HG03354 (cell line): ENCODE measurements at regions not wholly inside any gene's neighbourhood (a gene's known extent, or its start where the extent isn't known, plus 50 kb on each side); places are given as distances from the start of the nearest gene placed in this dataset.
A peak's percentile ranks its signal among the peaks of the same experiment; 100 is the strongest.

ENCODE experiments used
- ATAC-seq: cut with Tn5 transposase; IDR thresholded peaks from one replicate; pipeline ENCODE4 v1.9.1; 2021; ENCODE audit warnings: mild to moderate bottlenecking; ENCODE audit not compliant: unreplicated experiment, poor library complexity, severe bottlenecking

GRCh38 chr1:230518511-230518910 lies 92.4 kb upstream of the PGBD5 start:
- ATAC-seq = no peak

DNA sequence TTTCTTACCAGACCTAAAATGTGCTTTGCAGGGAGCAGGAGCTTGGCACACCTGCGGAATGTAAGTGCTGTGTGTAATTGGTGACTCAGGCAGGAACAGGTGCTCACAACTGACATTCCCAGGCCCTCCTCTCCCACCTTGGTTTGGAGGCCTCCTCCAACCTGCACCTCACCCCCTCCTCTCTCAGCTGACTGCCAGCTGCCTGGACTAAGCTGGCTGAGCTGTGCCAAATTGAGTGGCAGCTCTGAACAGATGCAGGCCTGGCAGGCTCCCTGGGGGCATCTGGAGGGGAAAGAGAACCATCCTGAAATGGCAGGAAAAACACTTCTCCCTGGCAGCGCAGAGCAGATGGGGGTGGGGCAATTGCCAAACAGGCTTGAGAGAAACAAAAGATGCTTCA lies 91.7 kb upstream of the PGBD5 start:
- ATAC-seq = no peak

DNA sequence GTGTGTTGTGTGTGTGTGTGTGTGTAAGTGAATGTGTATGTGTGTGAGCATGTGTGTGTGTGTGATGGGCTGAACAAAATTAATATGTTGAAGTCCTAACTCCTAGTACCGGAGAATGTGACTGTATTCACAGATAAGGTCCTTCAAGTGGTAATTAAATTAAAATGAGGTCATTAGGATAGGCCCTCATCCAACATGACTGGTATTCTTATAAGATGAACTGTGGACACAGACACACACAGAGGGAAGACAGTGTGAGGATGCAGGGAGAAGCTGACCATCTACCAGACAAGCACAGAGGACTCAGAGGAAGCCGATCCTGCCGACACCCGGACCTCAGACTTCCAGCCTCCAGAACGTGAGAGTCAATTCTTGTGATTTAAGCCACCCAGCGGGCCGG lies 91.2 kb upstream of the PGBD5 start:
- no peak for ATAC-seq

- ATAC-seq = no peak
Observed at GRCh38 chr1:230516889-230517288, 90.8 kb upstream of the PGBD5 start.

DNA sequence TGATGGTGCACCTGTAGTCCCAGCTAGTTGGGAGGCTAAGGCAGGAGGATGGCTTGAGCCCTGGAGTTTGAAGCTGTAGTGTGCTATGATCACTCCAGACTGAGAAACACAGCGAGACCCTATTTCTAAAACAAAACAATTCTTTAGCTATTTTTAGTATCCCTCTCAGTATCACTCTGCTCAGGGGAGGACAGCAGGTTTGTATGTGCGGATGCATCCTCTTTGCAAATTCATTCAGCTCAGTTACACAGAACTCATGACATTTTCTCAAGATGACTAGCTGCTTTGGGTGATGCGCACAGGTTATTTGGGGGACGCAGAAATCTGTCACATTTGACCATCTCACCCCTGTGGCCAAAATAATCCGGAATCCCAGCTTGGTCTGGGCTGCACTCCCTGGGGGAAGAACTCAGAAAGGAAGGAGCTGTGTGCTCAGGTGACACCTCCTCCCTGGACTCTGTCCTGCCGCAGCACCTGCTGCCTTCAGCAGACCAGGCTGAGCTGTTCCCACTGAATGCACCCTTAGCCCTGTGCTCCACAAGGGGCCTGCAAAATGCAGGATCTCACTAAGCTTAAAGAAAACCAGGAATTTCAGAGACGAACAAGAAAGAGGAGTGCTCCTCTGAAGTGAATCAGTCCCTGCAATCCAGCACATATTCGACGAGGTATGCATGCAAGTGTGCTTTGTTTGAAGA lies 89.5 kb upstream of the PGBD5 start:
- ATAC-seq = no peak

- ATAC-seq = no peak
Observed at GRCh38 chr1:230510496-230510895, 84.4 kb upstream of the PGBD5 start.

DNA sequence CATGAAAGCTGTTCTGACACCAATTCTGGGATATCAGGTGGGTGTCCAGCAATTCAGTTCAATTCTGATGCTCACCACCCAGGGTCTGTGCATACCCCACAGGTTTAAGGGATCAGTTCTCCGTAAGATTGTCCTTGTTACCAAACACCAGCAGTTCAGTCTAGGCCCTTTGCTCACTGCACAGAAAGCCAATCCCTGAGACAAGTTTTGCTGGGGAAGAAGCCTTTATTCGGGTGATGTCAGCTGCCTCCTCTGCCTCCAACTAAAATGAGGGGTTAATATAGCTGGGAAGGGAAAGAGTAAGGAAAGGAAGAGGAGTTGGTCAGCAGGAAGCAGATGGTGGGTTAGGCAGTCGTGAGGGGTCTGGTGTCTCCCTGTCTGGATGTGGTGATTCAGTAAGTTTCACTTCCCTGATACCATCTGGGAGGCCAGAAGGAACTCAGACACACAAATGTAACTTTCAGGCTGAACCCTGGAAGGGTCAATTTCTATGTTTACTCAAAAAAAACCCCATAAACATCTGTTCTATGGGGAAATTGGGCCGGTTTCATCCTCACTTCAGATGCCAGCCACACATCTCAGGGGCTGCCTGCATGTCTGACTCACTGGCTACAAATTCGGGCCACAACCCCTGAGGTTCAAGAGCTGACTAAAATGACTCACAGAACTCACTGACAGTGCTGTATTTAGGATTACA lies 83.3 kb upstream of the PGBD5 start:
- peak; percentile 75 for ATAC-seq

DNA sequence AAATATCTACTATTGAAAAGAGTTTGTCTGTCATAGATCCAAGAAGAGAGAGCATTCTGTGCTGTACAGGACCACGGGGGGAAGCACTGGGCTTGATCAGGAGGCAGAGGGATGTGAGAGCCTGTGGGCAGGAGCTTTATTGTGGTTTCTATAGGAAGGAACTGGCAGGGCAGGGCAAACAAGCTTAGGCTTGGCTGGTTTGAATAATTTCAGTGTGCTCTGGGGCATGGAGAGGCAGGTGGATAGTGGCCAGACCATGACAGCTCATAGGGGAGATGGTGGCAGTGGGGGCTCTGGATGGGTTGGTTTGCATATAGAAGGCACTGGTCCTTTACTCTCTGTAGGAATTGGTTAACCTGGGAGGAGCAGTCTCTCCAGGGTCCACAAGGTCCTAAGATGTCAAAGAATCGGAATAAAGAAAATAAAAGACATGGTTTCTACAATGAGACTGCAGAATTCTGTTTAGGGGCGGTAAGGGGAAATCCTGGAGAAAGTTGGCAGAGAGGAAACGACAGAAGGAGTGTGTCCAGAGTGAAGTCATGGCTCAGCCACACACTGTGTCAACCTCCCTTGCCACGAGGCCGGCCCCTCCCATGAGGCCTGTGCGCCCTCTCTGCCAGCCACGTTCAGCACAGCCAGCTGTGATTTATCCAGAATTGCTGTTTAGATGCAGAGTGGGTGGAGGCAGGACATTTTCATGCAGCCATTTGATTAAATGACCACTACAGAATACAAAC lies 81.7 kb upstream of the PGBD5 start:
- ATAC-seq = no peak

GRCh38 chr1:230507236-230507635 lies 81.1 kb upstream of the PGBD5 start:
- no peak for ATAC-seq

DNA sequence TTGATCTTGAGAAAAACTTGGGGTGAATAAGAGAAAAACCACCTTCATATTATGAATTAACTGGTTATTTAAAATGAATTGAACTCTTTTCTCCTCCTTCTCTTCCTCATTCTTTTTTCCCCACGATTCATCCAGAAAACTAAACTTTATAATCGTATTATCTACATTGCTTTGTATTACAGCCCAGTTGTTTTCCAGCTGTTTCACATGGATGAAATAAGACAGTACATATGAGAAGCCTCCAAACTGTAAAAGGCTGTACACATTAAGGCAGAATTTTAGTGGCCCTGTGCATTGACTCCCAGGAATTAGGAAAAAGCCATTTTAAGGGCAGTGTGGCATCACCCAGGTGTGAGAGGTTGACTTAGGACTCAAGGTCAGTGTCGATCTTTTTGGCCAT lies 80.3 kb upstream of the PGBD5 start:
- ATAC-seq = no peak

DNA sequence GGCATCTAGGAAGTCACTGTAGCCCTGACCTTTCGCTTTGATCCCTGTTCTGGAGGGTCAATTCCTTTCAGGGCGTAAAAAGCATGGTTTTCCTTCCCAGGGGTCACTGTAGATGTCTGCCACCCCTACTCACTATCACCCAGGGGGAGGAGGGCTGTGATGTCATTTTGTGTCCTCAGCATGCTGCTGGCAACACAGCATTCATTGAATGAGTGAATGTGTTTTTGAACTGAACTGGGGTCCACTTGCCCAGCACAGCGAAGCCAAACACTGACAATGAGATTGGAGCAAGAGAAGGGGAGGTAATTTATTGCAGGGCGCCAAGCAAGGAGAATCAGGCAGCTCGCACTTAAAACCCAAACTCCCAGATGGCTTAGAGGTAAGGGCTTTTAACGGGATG lies 78.2 kb upstream of the PGBD5 start:
- ATAC-seq = no peak

- ATAC-seq = no peak
Observed at GRCh38 chr1:230503726-230504125, 77.6 kb upstream of the PGBD5 start.

GRCh38 chr1:230502996-230503395 lies 76.9 kb upstream of the PGBD5 start:
- ATAC-seq = no peak

DNA sequence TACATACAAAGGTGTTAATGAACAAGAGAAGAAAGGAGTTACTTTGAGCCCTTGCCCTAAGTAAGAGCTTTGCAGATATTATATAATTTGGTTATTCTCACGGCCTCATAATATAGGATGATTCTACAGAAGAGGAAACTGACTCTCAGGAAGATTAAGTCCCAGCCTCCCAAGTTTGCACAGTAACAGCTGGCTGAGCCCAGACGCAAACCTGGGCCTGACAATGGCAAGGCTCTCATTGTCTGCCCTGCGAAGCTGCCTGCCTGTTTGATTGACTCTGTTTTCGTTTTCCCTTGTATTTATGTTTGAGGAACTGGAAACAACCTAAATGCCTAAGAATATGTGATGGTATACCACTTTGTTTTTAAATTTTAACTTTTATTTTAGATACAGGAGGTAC lies 76.2 kb upstream of the PGBD5 start:
- ATAC-seq = no peak

- no peak for ATAC-seq
Observed at GRCh38 chr1:230501849-230502248, 75.7 kb upstream of the PGBD5 start.

DNA sequence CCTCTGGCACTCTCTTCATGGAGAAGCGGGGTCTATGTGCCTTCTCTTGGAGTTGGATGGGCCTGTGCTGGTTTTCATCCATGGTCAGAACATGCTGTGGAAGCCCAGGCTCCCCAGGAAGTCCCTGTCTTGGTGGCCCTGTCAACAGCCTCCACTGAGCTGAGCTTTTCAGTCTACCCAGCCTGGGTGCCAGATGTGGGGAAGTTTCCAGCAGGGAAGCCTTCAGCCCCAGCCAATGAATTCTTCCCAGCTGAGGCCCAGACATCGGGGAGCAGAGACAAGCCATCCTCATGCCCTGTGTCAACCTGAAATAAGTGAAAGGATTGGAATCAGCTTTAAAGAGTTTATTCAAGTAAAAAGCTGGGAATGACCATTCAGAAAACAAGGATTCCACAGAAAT lies 75.1 kb upstream of the PGBD5 start:
- ATAC-seq = no peak

DNA sequence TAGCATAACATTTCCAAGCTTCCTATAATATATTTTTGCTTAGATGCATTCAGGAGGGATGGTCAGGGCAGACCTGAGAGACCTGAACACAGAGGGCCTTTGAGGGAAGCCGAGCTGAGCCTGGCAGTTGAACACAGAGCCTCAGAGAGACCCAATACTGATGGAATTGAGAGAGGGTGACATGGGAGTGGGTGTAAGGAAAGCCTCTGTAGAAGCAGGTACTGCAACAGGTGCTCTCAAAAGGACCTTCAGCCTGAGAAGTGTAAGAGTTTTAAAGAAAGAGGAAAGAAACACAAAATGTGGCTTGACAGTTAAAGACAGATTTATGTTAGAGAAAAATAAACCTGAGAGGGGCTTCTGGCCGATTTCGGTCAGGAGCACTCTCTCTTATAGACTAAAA lies 73.9 kb upstream of the PGBD5 start:
- no peak for ATAC-seq

- no peak for ATAC-seq
Observed at GRCh38 chr1:230499496-230499895, 73.4 kb upstream of the PGBD5 start.

DNA sequence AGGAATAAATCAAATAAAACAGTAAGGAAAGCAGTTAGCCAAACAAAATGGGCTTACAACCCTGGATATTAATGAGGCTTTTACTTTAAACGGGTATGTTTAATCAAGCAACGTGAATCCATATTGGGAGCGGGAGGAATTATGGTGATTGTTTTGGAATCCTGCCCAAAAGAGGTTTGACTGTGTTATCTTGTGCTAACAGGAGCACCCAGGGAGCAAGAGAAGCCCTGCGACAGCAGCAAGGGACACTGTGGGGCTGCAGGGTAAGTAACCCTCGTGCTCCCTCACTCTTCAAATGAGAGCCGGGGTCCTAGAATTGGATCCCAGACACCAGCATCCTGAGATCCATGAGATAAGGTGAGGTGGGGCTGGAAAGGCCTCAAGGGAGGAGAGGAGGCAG lies 72.6 kb upstream of the PGBD5 start:
- no peak for ATAC-seq

DNA sequence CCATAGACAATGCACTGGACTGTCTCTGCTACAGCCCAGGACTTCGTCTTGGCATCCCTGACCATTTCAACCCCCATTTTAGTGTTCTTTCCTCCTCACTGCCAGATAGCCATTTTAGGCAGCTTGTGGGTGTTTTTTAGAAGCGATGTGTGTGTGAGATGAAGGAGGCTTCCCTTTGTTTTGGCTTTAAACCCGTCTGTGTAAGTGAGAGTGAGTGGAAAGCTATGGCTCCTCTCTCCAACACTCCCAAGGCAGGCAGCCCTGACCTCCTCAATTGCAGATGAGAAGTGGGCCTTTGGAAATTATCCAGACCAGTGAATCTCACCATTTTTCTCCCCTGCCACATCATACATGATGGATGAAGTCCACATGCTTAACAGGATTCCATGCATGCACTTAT lies 70.3 kb upstream of the PGBD5 start:
- no peak for ATAC-seq

GRCh38 chr1:230495891-230496385 lies 69.8 kb upstream of the PGBD5 start:
- no peak for ATAC-seq
